ENCODE measurements at regions not wholly inside any gene's neighbourhood (a gene's known extent, or its start where the extent isn't known, plus 50 kb on each side); places are given as distances from the start of the nearest gene placed in this dataset.
"Not testable (repeated sequence)": the region's sequence is repeated elsewhere in the genome, so short reads cannot be mapped to it uniquely, and the experiment has no call there.

- no peak for DNase-seq
- TF ChIP-seq CTCF (IDR thresholded peaks at IDR 0.05) = no peak
- 71 to 73% methylated on average over 5 of the region's 5 CpGs for WGBS, 2 donors
- Histone ChIP-seq H3K36me3 (no peaks in the 10 kb centered on the region), H3K4me3 (no peak overlapping the region), H3K27me3 (no peaks in the 10 kb centered on the region), H3K27ac (no peak overlapping the region), H3K4me1 (no peaks in the 10 kb centered on the region), H3K9me3 (no peaks in the 10 kb centered on the region)
- intact Hi-C loops (cut with DNase I) = no loop called here
- FAIRE-seq = no peak
- ATAC-seq = no peak
Measured at GRCh38 chr2:153644955-153645354, 166.4 kb upstream of the RPRM start.

GRCh38 chr2:153645599-153645998 is 167.0 kb upstream of the RPRM start:
- Histone ChIP-seq H3K9me3 (no peaks in the 10 kb centered on the region), H3K4me3 (no peak overlapping the region), H3K27ac (no peak overlapping the region), H3K27me3 (no peaks in the 10 kb centered on the region), H3K4me1 (no peaks in the 10 kb centered on the region), H3K36me3 (no peaks in the 10 kb centered on the region)
- no peak for DNase-seq
- ATAC-seq = no peak
- TF ChIP-seq CTCF (IDR thresholded peaks at IDR 0.05) = no peak
- intact Hi-C loops (cut with DNase I) = no loop called here
- no peak for FAIRE-seq

- ATAC-seq (no peak), DNase-seq (no peak), FAIRE-seq (no peak)
- Histone ChIP-seq H3K4me1 (no peaks in the 10 kb centered on the region), H3K4me3 (no peak overlapping the region), H3K36me3 (no peaks in the 10 kb centered on the region), H3K27ac (no peak overlapping the region), H3K27me3 (no peaks in the 10 kb centered on the region), H3K9me3 (no peaks in the 10 kb centered on the region)
- no peak for TF ChIP-seq CTCF (IDR thresholded peaks at IDR 0.05)
- intact Hi-C loops (cut with DNase I) = no loop called here
- WGBS, 2 donors = 67 to 79% methylated on average over 1 of the region's 1 CpG
Measured at GRCh38 chr2:153657651-153658050, 179.1 kb upstream of the RPRM start.

- TF ChIP-seq CTCF (IDR thresholded peaks at IDR 0.05) = no peak
- H3K27me3 ChIP-seq = no peaks in the 10 kb centered on the region
- H3K4me1 ChIP-seq = no peaks in the 10 kb centered on the region
- H3K4me3 ChIP-seq = no peak overlapping the region
- H3K36me3 ChIP-seq = no peaks in the 10 kb centered on the region
- 53 to 69% methylated on average over 3 of the region's 3 CpGs for WGBS, 2 donors
- ATAC-seq (no peak), DNase-seq (no peak), FAIRE-seq (no peak)
- intact Hi-C loops (cut with DNase I) = no loop called here
- H3K27ac ChIP-seq = no peak overlapping the region
- no peaks in the 10 kb centered on the region for H3K9me3 ChIP-seq
Measured at GRCh38 chr2:153661801-153662200, 183.2 kb upstream of the RPRM start.

GRCh38 chr2:153663371-153663770 is 184.8 kb upstream of the RPRM start:
- H3K36me3 ChIP-seq = no peaks in the 10 kb centered on the region
- TF ChIP-seq CTCF (IDR thresholded peaks at IDR 0.05) = no peak
- no peaks in the 10 kb centered on the region for H3K4me1 ChIP-seq
- intact Hi-C loops (cut with DNase I) = no loop called here
- FAIRE-seq (no peak), DNase-seq (no peak), ATAC-seq (no peak)
- WGBS, 2 donors = 18 to 30% methylated on average over 2 of the region's 2 CpGs
- H3K27me3 ChIP-seq = no peaks in the 10 kb centered on the region
- no peaks in the 10 kb centered on the region for H3K9me3 ChIP-seq
- no peak overlapping the region for H3K4me3 ChIP-seq
- no peak overlapping the region for H3K27ac ChIP-seq

- H3K36me3 ChIP-seq; H3K27ac ChIP-seq; H3K4me1 ChIP-seq; FAIRE-seq; DNase-seq; H3K27me3 ChIP-seq; intact Hi-C loops (cut with DNase I); ATAC-seq; H3K9me3 ChIP-seq; H3K4me3 ChIP-seq: not testable (repeated sequence)
- WGBS, 2 donors = 61 to 71% methylated on average over 5 of the region's 5 CpGs
Measured at GRCh38 chr2:153664009-153664408, 185.4 kb upstream of the RPRM start.

Measured in pancreas (tissue), 10 donors.